Astrocyte of the cerebellum (primary cell): ENCODE measurements at regions not wholly inside any gene's neighbourhood (a gene's known extent, or its start where the extent isn't known, plus 50 kb on each side); places are given as distances from the start of the nearest gene placed in this dataset.

Source experiments
- DNase-seq: peaks from one replicate; pipeline ENCODE4 v3.0.0-alpha.2; 2011; ENCODE audit warnings: low read depth
- H3K4me3 ChIP-seq: 2 replicates; pipeline ENCODE4 v1.5.1; 2011; ENCODE audit warnings: mild to moderate bottlenecking, low read depth, low read length, moderate library complexity
- in situ Hi-C: cut with HindIII; loops from 2 replicates; pipeline ENCODE4 v1.10.0; 2017; ENCODE audit warnings: low sequenced_read_pairs
- TF ChIP-seq, protein P1 (sequence below): IDR thresholded peaks from 2 replicates; pipeline ENCODE4 v1.5.1; 2012; ENCODE audit warnings: low read length, low read depth, moderate library complexity, mild to moderate bottlenecking; ENCODE audit errors: missing control alignments

DNA sequence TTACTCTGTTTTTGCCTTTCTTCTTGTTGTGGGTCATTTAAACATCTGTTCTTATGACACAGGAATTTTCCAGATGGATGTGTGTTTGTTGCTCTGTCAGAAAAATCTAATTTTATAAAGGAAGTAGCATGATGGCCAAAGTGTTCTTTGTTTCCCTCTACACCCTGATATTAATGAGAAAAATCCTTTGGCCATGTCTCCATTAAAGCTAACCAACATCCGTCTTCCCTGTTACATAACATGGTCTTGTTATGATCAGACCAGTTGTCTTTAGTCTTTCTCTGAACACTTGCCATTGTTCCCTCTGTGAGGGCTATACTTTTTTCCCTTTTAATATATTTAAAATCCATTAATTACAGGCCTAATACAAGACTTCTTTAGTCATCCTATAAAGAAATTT, 142.2 kb upstream of the SPRY2 start:
- TF ChIP-seq, protein P1, sequence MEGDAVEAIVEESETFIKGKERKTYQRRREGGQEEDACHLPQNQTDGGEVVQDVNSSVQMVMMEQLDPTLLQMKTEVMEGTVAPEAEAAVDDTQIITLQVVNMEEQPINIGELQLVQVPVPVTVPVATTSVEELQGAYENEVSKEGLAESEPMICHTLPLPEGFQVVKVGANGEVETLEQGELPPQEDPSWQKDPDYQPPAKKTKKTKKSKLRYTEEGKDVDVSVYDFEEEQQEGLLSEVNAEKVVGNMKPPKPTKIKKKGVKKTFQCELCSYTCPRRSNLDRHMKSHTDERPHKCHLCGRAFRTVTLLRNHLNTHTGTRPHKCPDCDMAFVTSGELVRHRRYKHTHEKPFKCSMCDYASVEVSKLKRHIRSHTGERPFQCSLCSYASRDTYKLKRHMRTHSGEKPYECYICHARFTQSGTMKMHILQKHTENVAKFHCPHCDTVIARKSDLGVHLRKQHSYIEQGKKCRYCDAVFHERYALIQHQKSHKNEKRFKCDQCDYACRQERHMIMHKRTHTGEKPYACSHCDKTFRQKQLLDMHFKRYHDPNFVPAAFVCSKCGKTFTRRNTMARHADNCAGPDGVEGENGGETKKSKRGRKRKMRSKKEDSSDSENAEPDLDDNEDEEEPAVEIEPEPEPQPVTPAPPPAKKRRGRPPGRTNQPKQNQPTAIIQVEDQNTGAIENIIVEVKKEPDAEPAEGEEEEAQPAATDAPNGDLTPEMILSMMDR, result no peak
- DNase-seq, result no peak
- no peak overlapping the region for H3K4me3 ChIP-seq
- in situ Hi-C loops, result no loop called here

DNA sequence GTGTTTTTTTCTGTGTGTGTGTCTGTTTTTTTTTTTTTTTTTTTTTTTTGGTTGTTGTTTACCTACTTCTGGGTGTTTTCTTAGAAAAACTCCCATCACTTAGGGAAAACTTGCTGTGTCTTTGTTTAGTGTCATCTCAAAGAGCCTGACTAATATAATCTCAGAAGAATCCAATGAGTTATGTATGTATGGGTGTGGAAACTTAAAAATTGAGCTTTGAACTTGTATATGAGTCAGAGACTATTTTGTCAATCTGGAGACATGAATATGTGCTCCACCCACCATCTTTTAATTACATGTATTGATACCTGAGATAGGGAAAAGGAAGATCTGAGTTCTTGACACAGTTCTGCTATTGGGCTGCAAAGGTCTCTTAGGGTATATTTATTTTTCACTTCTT, 140.7 kb upstream of the SPRY2 start:
- TF ChIP-seq, protein P1, result no peak
- no peak for DNase-seq
- in situ Hi-C loops, result no loop called here
- no peak overlapping the region for H3K4me3 ChIP-seq

DNA sequence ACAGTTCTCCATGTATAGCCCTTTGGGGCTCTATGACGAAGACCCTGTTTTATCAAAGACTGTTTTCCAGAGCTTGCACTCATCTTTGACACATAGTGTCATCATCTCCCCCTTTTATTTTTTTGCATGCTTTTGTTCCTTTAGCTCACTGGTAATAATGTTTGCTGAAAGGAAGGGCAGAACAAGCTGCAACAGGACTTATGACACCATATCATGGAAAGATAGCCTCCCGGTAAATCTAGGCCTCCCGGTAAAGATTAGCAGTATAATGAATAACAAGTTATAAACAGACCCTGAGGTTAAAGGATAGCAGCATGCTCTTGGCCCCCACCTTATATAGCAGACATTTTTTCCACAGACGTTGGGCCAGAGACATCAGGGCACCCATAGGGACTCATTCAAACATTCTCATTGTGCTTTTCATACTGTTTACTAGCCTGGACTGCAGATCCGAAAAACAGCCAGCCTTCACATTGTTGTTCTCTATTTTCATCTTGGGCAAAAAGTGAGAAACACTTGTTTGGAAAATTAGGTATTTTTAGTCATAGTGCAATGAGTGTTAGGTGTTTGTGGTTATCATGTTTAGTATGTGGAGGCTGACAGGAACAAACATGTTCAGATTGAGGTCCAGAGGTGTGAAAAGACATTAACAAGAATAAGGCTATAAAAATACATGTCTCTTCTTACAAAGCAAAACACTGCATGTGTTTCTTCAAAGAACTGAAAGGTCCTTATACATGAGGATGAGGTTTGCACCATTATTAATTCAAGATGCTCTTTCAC, 136.9 kb upstream of the SPRY2 start:
- in situ Hi-C loops, result no loop called here
- no peak for DNase-seq
- H3K4me3 ChIP-seq, result no peak overlapping the region
- TF ChIP-seq, protein P1, result no peak

DNA sequence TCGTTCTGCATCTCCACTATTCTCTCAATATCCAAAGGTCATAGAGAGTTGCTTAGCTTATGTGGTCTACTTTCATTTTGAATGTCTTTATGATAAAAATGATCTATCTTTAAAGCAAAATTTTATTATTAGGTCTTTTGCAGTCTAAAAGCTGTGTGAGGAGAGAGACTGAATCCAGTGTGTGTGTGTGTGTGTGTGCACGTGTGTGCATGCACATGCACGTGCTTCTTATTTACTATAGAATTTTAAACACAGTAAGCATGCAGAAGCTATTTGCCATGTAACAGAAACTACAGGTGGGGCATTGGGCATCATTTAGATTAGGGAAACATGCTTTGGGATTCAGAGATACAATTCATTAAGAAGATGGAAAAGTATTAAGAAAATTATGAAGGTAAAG, 136.0 kb upstream of the SPRY2 start:
- TF ChIP-seq, protein P1, result no peak
- in situ Hi-C loops, result no loop called here
- no peak for DNase-seq
- H3K4me3 ChIP-seq, result no peak overlapping the region

DNA sequence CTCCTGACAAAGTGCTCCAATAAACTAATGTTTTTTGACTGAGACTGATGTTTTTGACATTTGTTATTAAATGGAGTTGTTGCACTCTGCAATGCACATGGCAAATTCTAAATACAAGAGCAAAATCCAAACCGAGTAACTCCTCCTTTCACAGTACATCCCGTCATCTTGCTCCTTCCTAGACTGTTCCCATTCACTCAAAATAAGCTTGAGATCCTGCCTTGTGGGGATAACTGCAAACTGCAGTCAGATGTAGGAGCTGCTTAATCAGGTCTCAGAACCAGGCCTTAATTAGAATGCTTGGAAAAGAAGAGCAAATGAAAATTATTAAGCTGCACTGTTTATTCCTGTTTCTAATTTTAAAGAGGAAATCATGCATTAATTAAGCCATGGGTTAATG, 134.8 kb upstream of the SPRY2 start:
- H3K4me3 ChIP-seq, result no peak overlapping the region
- in situ Hi-C loops, result no loop called here
- TF ChIP-seq, protein P1, result no peak

DNA sequence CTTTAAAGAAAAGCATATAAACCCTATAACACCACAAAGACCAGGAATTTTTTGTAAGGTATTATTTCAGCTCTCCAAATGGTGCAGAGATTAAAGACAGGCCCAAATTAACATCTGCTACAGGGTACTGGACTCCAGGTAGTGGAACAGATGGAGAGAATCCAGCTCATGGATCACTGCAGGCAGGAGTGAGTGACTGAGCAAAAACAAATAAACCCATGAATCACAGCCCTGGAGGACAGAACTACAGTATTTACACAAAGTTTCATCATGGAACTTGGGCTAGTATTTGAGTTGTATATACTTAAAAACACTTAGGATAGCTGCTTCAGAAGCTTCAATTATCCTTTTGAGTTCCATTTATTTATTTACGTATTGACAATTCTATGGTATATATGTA, 132.8 kb upstream of the SPRY2 start:
- in situ Hi-C loops, result no loop called here
- no peak for DNase-seq
- H3K4me3 ChIP-seq, result no peak overlapping the region
- TF ChIP-seq, protein P1, result no peak

More for the DNA sequence above, 134.8 kb upstream of the SPRY2 start:
- no peak for DNase-seq
